WERI-Rb-1 (cell line): ENCODE measurements at regions not wholly inside any gene's neighbourhood (a gene's known extent, or its start where the extent isn't known, plus 50 kb on each side); places are given as distances from the start of the nearest gene placed in this dataset.
"Not testable (repeated sequence)": the region's sequence is repeated elsewhere in the genome, so short reads cannot be mapped to it uniquely, and the experiment has no call there.

Experiments used
- DNase-seq: peaks from one replicate; pipeline ENCODE4 v3.0.0-alpha.2; 2020
- H3K27ac ChIP-seq: fragments of 250-450 bp; sonication (Bioruptor Pico); 2 replicates; pipeline ENCODE4 v1.5.1; 2020; ENCODE audit warnings: mild to moderate bottlenecking, moderate library complexity
- H3K27me3 ChIP-seq: fragments of 250-450 bp; sonication (Bioruptor Pico); 2 replicates; pipeline ENCODE4 v1.5.1; 2021; ENCODE audit warnings: mild to moderate bottlenecking, low read depth, moderate library complexity; ENCODE audit not compliant: insufficient read depth, severe bottlenecking
- H3K36me3 ChIP-seq: fragments of 250-450 bp; sonication (Bioruptor Pico); 2 replicates; pipeline ENCODE4 v1.5.1; 2020; ENCODE audit warnings: mild to moderate bottlenecking, moderate library complexity
- H3K4me3 ChIP-seq: 2 replicates; pipeline ENCODE4 v1.5.1; 2011; ENCODE audit warnings: low read depth, mild to moderate bottlenecking, control low read depth, low read length
- H3K9me3 ChIP-seq: fragments of 250-450 bp; sonication (Bioruptor Pico); 2 replicates; pipeline ENCODE4 v1.5.1; 2021; ENCODE audit warnings: mild to moderate bottlenecking, moderate library complexity; ENCODE audit not compliant: severe bottlenecking
- TF ChIP-seq, protein P1 (sequence below): IDR thresholded peaks from 2 replicates; pipeline ENCODE4 v1.5.1; 2011; ENCODE audit warnings: low read depth, mild to moderate bottlenecking, control low read depth, inconsistent platforms, low read length

DNA sequence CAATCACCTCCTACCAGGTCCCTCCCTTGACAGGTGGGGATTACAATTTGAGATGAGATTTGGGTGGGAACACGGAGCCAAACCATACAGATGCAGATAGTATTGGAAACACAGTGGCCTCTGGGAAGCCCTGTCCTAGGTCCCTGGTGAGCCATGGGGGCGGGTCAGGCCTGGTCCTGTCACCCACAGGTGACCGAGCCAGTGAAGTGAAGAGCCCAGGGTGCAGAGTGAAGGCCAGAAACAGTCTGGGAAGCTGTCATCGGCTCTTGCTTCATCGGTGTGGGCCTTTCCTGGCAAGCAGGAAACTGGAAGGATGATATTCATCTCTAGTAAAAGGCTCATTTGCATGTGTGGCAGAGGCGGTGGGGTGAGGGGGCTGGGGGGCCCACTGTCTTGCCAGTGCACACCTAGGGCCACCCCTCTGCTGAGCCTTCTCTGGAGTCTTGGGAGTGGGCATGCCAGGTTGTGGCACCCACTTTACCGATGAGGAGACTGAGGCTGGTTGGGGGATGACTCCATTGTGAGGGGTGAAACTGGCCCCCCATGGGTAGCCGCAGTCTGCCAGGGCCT is 290.6 kb downstream of the NDUFA10 start:
- TF ChIP-seq, protein P1, sequence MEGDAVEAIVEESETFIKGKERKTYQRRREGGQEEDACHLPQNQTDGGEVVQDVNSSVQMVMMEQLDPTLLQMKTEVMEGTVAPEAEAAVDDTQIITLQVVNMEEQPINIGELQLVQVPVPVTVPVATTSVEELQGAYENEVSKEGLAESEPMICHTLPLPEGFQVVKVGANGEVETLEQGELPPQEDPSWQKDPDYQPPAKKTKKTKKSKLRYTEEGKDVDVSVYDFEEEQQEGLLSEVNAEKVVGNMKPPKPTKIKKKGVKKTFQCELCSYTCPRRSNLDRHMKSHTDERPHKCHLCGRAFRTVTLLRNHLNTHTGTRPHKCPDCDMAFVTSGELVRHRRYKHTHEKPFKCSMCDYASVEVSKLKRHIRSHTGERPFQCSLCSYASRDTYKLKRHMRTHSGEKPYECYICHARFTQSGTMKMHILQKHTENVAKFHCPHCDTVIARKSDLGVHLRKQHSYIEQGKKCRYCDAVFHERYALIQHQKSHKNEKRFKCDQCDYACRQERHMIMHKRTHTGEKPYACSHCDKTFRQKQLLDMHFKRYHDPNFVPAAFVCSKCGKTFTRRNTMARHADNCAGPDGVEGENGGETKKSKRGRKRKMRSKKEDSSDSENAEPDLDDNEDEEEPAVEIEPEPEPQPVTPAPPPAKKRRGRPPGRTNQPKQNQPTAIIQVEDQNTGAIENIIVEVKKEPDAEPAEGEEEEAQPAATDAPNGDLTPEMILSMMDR: no peak

DNA sequence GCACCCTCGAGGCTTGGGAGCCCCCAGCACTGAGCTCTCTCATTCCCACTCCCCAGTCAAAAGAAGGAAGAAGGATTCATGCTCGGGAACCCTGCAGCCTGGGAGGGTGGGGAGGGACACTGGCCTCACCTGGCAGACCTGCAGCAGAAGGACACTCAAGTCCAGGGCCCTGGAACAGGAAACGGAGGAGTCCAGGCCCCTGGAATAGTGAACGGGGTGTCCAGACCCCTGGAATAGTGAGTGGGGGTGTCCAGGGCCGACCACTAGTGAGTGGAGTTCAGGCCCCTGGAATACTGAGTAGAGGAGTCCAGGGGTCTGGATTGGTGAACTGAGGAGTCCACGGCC is 292.5 kb downstream of the NDUFA10 start:
- H3K36me3 ChIP-seq: no peaks in the 10 kb centered on the region
- no peak for DNase-seq
- no peak overlapping the region for H3K27ac ChIP-seq
- TF ChIP-seq, protein P1: no peak
- H3K27me3 ChIP-seq: peaks cover 78% of the 10 kb centered on the region
- no peaks in the 10 kb centered on the region for H3K9me3 ChIP-seq
- no peak overlapping the region for H3K4me3 ChIP-seq

More for the DNA sequence above, 290.6 kb downstream of the NDUFA10 start:
- Histone ChIP-seq H3K4me3 (no peak overlapping the region), H3K27ac (no peak overlapping the region), H3K36me3 (no peaks in the 10 kb centered on the region), H3K27me3 (peaks cover 72% of the 10 kb centered on the region), H3K9me3 (no peaks in the 10 kb centered on the region)
- DNase-seq: no peak

DNA sequence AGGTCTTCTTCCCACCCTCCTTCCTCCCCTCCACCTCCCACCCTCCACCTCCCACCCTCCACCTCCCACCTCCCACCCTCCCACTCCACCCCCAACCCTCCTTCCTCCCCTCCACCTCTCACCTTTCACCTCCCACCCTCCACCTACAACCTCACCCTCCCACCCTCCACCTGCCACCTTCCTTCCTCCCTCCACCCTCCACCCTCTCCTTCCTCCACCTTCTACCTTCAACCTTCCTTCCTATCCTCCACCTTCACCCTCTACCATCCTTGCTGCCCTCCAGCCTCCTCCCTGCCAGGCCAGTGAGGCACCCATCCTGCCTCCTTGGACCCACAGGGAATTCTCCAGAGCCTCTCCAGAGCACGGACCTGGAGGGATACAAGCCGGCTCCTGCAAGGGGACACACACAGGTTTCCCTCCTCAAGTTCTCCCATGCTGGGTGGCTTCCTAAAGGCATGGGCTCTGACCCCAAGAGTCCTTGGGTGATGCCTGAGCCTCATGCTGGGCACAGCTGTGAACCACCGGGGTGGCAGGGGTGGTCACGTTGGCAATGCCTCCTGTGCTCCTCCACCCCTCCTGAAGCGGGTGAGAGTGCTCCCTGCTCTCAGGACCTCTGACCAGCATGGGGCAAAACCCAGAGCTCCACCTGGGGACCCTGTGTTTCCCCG is 293.0 kb downstream of the NDUFA10 start:
- peaks cover 83% of the 10 kb centered on the region for H3K27me3 ChIP-seq
- DNase-seq: no peak
- H3K4me3 ChIP-seq: no peak overlapping the region
- TF ChIP-seq, protein P1: no peak
- H3K27ac ChIP-seq: no peak overlapping the region
- no peaks in the 10 kb centered on the region for H3K36me3 ChIP-seq
- no peaks in the 10 kb centered on the region for H3K9me3 ChIP-seq

DNA sequence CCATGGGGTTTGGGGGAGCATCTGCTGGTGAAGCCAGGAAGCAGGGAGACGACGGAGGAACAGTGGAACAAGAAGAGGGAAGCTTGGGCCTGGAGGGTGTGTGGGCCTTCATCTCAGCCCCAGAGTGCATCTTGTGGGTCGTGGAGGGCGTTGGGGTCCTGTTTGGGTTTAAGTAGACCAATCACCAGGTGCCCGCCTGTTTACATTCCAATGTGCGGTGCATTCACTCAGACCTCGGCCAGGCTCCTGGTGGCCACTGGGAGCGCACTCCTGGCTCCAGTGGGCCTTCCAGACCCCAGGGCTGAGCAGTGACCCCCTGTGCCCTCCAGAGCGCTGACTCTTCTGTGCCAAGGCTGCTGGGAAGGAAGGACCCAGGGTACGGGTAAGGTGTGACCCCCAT is 293.7 kb downstream of the NDUFA10 start:
- no peaks in the 10 kb centered on the region for H3K9me3 ChIP-seq
- TF ChIP-seq, protein P1: peak; percentile 56

DNA sequence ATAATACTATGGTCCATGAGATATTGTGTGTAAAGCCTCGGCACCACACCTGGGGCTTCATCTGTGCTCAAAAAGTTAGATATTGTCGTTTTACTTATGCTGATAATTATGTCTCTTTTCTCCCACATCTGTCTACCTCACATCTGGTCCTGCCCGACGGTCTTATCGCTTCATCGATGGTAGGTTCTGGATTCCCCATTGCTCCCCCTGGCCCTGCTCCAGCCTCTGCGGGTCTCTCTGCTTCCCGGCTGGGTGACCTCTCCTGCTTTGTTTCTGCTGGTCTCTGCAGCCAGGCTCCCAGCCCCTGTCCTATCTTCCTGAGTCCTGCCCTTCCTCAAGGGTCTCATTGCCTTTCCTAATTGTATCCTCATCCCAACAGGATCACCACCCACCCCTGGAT is 294.2 kb downstream of the NDUFA10 start:
- no peak overlapping the region for H3K4me3 ChIP-seq
- H3K36me3 ChIP-seq: no peaks in the 10 kb centered on the region
- no peak overlapping the region for H3K27ac ChIP-seq
- TF ChIP-seq, protein P1: no peak
- no peak for DNase-seq
- H3K27me3 ChIP-seq: peaks cover 83% of the 10 kb centered on the region
- no peaks in the 10 kb centered on the region for H3K9me3 ChIP-seq

More for the DNA sequence above, 293.7 kb downstream of the NDUFA10 start:
- no peak for DNase-seq
- Histone ChIP-seq H3K4me3 (no peak overlapping the region), H3K36me3 (no peaks in the 10 kb centered on the region), H3K27ac (no peak overlapping the region), H3K27me3 (peaks cover 83% of the 10 kb centered on the region)

DNA sequence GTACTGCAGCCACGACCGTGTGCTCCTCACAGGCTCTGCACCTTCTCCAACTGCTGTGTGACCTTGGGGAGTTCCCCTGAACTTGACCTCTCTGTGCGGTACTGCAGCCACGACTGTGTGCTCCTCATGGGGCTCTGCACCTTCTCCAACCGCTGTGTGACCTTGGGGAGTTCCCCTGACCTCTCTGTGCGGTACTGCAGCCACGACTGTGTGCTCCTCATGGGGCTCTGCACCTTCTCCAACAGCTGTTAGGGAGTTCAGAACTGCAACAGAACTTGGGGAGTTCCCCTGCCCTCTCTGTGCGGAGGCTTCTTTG is 294.6 kb downstream of the NDUFA10 start:
- not testable (repeated sequence) for H3K9me3 ChIP-seq, H3K27ac ChIP-seq, DNase-seq, H3K36me3 ChIP-seq, H3K4me3 ChIP-seq
- H3K27me3 ChIP-seq: peaks cover 83% of the 10 kb centered on the region
